Karpas-422 (cell line): ENCODE measurements at regions not wholly inside any gene's neighbourhood (a gene's known extent, or its start where the extent isn't known, plus 50 kb on each side); places are given as distances from the start of the nearest gene placed in this dataset.

ENCODE experiments used
- DNase-seq: peaks from one replicate; pipeline ENCODE4 v3.0.0-alpha.2; 2015
- H2AFZ ChIP-seq: fragments of 200-600 bp; sonication (generic); 2 replicates; pipeline ENCODE4 v1.6.1; 2014; ENCODE audit warnings: antibody characterized with exemption, low read length, mixed read lengths
- H3K27ac ChIP-seq: fragments of 200-600 bp; sonication (generic); 2 replicates; pipeline ENCODE4 v1.5.1; 2014; ENCODE audit warnings: mild to moderate bottlenecking, low read length, moderate library complexity
- H3K27me3 ChIP-seq: fragments of 200-600 bp; sonication (generic); 2 replicates; pipeline ENCODE4 v1.6.1; 2014; ENCODE audit warnings: low read length, mixed read lengths
- H3K36me3 ChIP-seq: fragments of 200-600 bp; sonication (generic); 2 replicates; pipeline ENCODE4 v1.6.1; 2014; ENCODE audit warnings: low read length, mixed read lengths; ENCODE audit not compliant: insufficient read depth
- H3K4me1 ChIP-seq: fragments of 200-600 bp; sonication (generic); 2 replicates; pipeline ENCODE4 v1.6.1; 2014; ENCODE audit warnings: mild to moderate bottlenecking, low read length, mixed read lengths
- H3K4me2 ChIP-seq: fragments of 200-600 bp; sonication (generic); 2 replicates; pipeline ENCODE4 v1.6.1; 2014; ENCODE audit warnings: low read length, low read depth, mild to moderate bottlenecking; ENCODE audit not compliant: poor library complexity, severe bottlenecking
- H3K4me3 ChIP-seq: fragments of 200-600 bp; sonication (generic); 2 replicates; pipeline ENCODE4 v1.5.1; 2014; ENCODE audit warnings: mild to moderate bottlenecking, antibody characterized with exemption, low read length, mixed read lengths
- H3K79me2 ChIP-seq: fragments of 200-600 bp; sonication (generic); 2 replicates; pipeline ENCODE4 v1.6.1; 2014; ENCODE audit warnings: mild to moderate bottlenecking, low read length, mixed read lengths
- H3K9ac ChIP-seq: fragments of 200-600 bp; sonication (generic); 2 replicates; pipeline ENCODE4 v1.6.0; 2014; ENCODE audit warnings: low read length
- H3K9me2 ChIP-seq: fragments of 200-600 bp; sonication (generic), shearing (Covaris generic); replicated peaks from 2 replicates; pipeline ENCODE4 v1.6.0; 2014; ENCODE audit warnings: mild to moderate bottlenecking, low read length, moderate library complexity; ENCODE audit not compliant: insufficient read depth
- H3K9me3 ChIP-seq: fragments of 300-700, 200-600 bp; sonication (generic); 2 replicates; pipeline ENCODE4 v1.6.1; 2014; ENCODE audit warnings: low read length, mixed read lengths
- H4K20me1 ChIP-seq: fragments of 200-600 bp; sonication (generic); 2 replicates; pipeline ENCODE4 v1.6.1; 2014; ENCODE audit warnings: mild to moderate bottlenecking, antibody characterized with exemption, low read length, low read depth; ENCODE audit not compliant: insufficient read depth

GRCh38 chrX:22691966-22692565 is 307.7 kb upstream of the DDX53 start:
- Histone ChIP-seq H3K27ac (no peak overlapping the region), H3K27me3 (no peaks in the 10 kb centered on the region), H3K4me2 (no peak overlapping the region), H3K9ac (no peak overlapping the region), H3K9me3 (no peaks in the 10 kb centered on the region), H3K36me3 (no peaks in the 10 kb centered on the region), H3K4me3 (no peak overlapping the region), H2AFZ (no peak overlapping the region), H3K79me2 (no peaks in the 10 kb centered on the region), H3K4me1 (no peaks in the 10 kb centered on the region), H3K9me2 (no peaks in the 10 kb centered on the region), H4K20me1 (no peaks in the 10 kb centered on the region)
- no peak for DNase-seq

DNA sequence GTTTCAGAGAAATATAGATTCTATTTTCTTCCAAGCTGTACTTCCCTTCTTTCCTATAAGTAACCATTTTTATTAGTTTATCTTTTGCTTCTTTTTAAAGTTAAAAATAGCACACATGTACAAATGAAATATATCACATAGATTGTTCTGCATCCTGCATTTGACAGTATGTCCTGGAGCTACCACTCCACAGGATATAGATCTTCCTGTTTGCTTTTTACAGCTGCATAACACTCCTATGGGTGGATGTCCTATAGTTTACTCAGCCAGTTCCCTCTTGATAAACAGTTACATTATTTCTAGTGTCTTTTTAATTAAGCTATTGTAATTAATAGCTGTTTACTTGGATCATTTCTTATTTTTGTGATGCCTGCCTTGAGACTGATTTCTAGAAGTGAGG is 301.6 kb upstream of the DDX53 start:
- Histone ChIP-seq H3K4me1 (no peaks in the 10 kb centered on the region), H3K4me3 (no peak overlapping the region)
- DNase-seq: no peak

GRCh38 chrX:22699581-22700091 is 300.1 kb upstream of the DDX53 start:
- no peak overlapping the region for H2AFZ ChIP-seq
- no peaks in the 10 kb centered on the region for H3K36me3 ChIP-seq
- H3K27me3 ChIP-seq: no peaks in the 10 kb centered on the region
- no peaks in the 10 kb centered on the region for H3K9me2 ChIP-seq
- no peak overlapping the region for H3K27ac ChIP-seq
- no peak overlapping the region for H3K4me2 ChIP-seq
- peaks cover 3% of the 10 kb centered on the region; the same call in 1 of the 2 replicates for H3K9me3 ChIP-seq
- no peak overlapping the region for H3K4me3 ChIP-seq
- H4K20me1 ChIP-seq: no peaks in the 10 kb centered on the region
- no peaks in the 10 kb centered on the region for H3K79me2 ChIP-seq
- DNase-seq: no peak
- no peaks in the 10 kb centered on the region for H3K4me1 ChIP-seq
- H3K9ac ChIP-seq: no peak overlapping the region

More for the DNA sequence above, 301.6 kb upstream of the DDX53 start:
- Histone ChIP-seq H4K20me1 (no peaks in the 10 kb centered on the region), H2AFZ (no peak overlapping the region), H3K9ac (no peak overlapping the region), H3K9me3 (peaks cover 3% of the 10 kb centered on the region; the same call in 1 of the 2 replicates), H3K79me2 (no peaks in the 10 kb centered on the region), H3K4me2 (no peak overlapping the region), H3K27ac (no peak overlapping the region), H3K9me2 (no peaks in the 10 kb centered on the region), H3K27me3 (no peaks in the 10 kb centered on the region), H3K36me3 (no peaks in the 10 kb centered on the region)

GRCh38 chrX:22712942-22713341 is 286.8 kb upstream of the DDX53 start:
- H2AFZ ChIP-seq: no peak overlapping the region
- H3K36me3 ChIP-seq: no peaks in the 10 kb centered on the region
- no peaks in the 10 kb centered on the region for H3K9me3 ChIP-seq
- H3K27ac ChIP-seq: no peak overlapping the region
- no peaks in the 10 kb centered on the region for H3K27me3 ChIP-seq
- no peak overlapping the region for H3K9ac ChIP-seq
- no peaks in the 10 kb centered on the region for H4K20me1 ChIP-seq
- H3K79me2 ChIP-seq: no peaks in the 10 kb centered on the region
- no peaks in the 10 kb centered on the region for H3K4me1 ChIP-seq
- no peak for DNase-seq
- no peaks in the 10 kb centered on the region for H3K9me2 ChIP-seq
- no peak overlapping the region for H3K4me2 ChIP-seq
- H3K4me3 ChIP-seq: no peak overlapping the region

- Histone ChIP-seq H3K27ac (no peak overlapping the region), H3K79me2 (no peaks in the 10 kb centered on the region), H3K4me2 (no peak overlapping the region), H2AFZ (no peak overlapping the region), H3K9ac (no peak overlapping the region), H3K9me3 (no peaks in the 10 kb centered on the region), H3K9me2 (no peaks in the 10 kb centered on the region), H3K4me3 (no peak overlapping the region), H3K36me3 (no peaks in the 10 kb centered on the region), H3K27me3 (no peaks in the 10 kb centered on the region), H4K20me1 (no peaks in the 10 kb centered on the region), H3K4me1 (no peaks in the 10 kb centered on the region)
- no peak for DNase-seq
Measured at GRCh38 chrX:22730542-22730941, 269.2 kb upstream of the DDX53 start.

DNA sequence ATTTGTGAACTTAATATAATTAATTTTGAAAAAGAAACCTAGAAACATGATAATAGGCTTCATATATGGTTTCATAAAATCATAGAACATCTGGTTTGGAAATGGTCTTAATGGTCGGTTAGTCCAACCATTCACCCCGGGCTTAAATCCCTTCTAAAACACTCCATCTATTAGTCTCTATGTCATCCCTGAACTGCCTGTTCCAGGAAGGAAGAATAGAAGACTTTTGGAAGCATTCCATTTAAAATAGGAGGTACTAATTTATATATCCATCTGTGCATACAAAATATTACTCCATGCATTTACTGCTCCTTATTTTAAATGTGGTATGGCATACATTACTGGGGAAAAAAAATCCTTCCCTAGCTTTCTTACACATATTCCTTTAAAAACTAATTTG is 262.2 kb upstream of the DDX53 start:
- H3K4me3 ChIP-seq: no peak overlapping the region
- no peak for DNase-seq
- H4K20me1 ChIP-seq: no peaks in the 10 kb centered on the region
- no peaks in the 10 kb centered on the region for H3K9me3 ChIP-seq
- H3K27me3 ChIP-seq: no peaks in the 10 kb centered on the region
- H2AFZ ChIP-seq: no peak overlapping the region
- no peaks in the 10 kb centered on the region for H3K9me2 ChIP-seq
- H3K4me2 ChIP-seq: no peak overlapping the region
- H3K4me1 ChIP-seq: no peaks in the 10 kb centered on the region
- no peak overlapping the region for H3K27ac ChIP-seq
- H3K36me3 ChIP-seq: no peaks in the 10 kb centered on the region
- no peaks in the 10 kb centered on the region for H3K79me2 ChIP-seq
- no peak overlapping the region for H3K9ac ChIP-seq

- H3K36me3 ChIP-seq: no peaks in the 10 kb centered on the region
- H3K27me3 ChIP-seq: no peaks in the 10 kb centered on the region
- H3K4me3 ChIP-seq: no peak overlapping the region
- H2AFZ ChIP-seq: no peak overlapping the region
- no peak overlapping the region for H3K27ac ChIP-seq
- H3K9me2 ChIP-seq: no peaks in the 10 kb centered on the region
- no peak overlapping the region for H3K4me2 ChIP-seq
- no peaks in the 10 kb centered on the region for H4K20me1 ChIP-seq
- no peaks in the 10 kb centered on the region for H3K4me1 ChIP-seq
- H3K9me3 ChIP-seq: no peaks in the 10 kb centered on the region
- no peak for DNase-seq
- H3K79me2 ChIP-seq: no peaks in the 10 kb centered on the region
- H3K9ac ChIP-seq: no peak overlapping the region
Measured at GRCh38 chrX:22739276-22739675, 260.5 kb upstream of the DDX53 start.

- H3K27ac ChIP-seq: no peak overlapping the region
- H3K9me2 ChIP-seq: no peaks in the 10 kb centered on the region
- no peak overlapping the region for H3K4me3 ChIP-seq
- H3K79me2 ChIP-seq: no peaks in the 10 kb centered on the region
- H3K4me1 ChIP-seq: no peaks in the 10 kb centered on the region
- DNase-seq: no peak
- H3K4me2 ChIP-seq: no peak overlapping the region
- no peaks in the 10 kb centered on the region for H3K9me3 ChIP-seq
- no peaks in the 10 kb centered on the region for H3K27me3 ChIP-seq
- H3K36me3 ChIP-seq: no peaks in the 10 kb centered on the region
- H2AFZ ChIP-seq: no peak overlapping the region
- no peaks in the 10 kb centered on the region for H4K20me1 ChIP-seq
- H3K9ac ChIP-seq: no peak overlapping the region
Measured at GRCh38 chrX:22740836-22741235, 258.9 kb upstream of the DDX53 start.
